ENCODE measurements at regions not wholly inside any gene's neighbourhood (a gene's known extent, or its start where the extent isn't known, plus 50 kb on each side); places are given as distances from the start of the nearest gene placed in this dataset.

DNA sequence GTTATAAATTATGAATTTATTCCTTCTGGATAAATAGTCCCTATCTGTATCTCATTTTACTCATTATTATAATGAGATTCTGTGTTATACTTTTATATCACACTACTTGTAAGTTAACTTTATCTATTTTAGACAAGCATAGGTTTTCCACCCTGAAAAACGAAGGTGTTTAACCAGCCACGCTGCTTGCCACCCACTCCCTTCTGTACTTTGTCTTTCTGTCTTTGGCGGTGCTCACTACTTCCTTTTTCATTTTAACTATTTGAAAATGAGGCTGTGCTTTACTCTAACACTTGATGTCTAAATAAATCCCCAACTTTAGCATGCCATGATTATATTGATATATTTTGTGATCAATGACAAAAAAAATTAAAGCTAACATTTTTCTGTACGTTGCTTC, 952.9 kb downstream of the DNAJB9 start:
- no peak for TF ChIP-seq POLR2A (IDR thresholded peaks at IDR 0.05)
- TF ChIP-seq, protein P1, sequence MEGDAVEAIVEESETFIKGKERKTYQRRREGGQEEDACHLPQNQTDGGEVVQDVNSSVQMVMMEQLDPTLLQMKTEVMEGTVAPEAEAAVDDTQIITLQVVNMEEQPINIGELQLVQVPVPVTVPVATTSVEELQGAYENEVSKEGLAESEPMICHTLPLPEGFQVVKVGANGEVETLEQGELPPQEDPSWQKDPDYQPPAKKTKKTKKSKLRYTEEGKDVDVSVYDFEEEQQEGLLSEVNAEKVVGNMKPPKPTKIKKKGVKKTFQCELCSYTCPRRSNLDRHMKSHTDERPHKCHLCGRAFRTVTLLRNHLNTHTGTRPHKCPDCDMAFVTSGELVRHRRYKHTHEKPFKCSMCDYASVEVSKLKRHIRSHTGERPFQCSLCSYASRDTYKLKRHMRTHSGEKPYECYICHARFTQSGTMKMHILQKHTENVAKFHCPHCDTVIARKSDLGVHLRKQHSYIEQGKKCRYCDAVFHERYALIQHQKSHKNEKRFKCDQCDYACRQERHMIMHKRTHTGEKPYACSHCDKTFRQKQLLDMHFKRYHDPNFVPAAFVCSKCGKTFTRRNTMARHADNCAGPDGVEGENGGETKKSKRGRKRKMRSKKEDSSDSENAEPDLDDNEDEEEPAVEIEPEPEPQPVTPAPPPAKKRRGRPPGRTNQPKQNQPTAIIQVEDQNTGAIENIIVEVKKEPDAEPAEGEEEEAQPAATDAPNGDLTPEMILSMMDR (IDR thresholded peaks at IDR 0.05) = no peak

Measured in lower leg skin (tissue), 3 donors.